VCaP (cell line): ENCODE measurements at regions not wholly inside any gene's neighbourhood (a gene's known extent, or its start where the extent isn't known, plus 50 kb on each side); places are given as distances from the start of the nearest gene placed in this dataset.

Source experiments
- H3K27ac ChIP-seq: fragments of 450-650 bp; 2 replicates; pipeline ENCODE4 v1.5.1; 2017
- CTCF ChIP-seq: fragments of 450-650 bp; conservative IDR thresholded peaks from 2 replicates; pipeline ENCODE4 v1.5.1; 2017; ENCODE audit warnings: mild to moderate bottlenecking, moderate library complexity

GRCh38 chr14:84519836-84520235 is 1010.1 kb upstream of the FLRT2 start:
- no peak overlapping the region for H3K27ac ChIP-seq
- TF ChIP-seq CTCF, result no peak

GRCh38 chr14:84520711-84521338 is 1009.1 kb upstream of the FLRT2 start:
- TF ChIP-seq CTCF, result no peak

GRCh38 chr14:84523746-84524145 is 1006.2 kb upstream of the FLRT2 start:
- no peak overlapping the region for H3K27ac ChIP-seq
- no peak for TF ChIP-seq CTCF

More at GRCh38 chr14:84520711-84521338, 1009.1 kb upstream of the FLRT2 start:
- H3K27ac ChIP-seq, result no peak overlapping the region

- no peak overlapping the region for H3K27ac ChIP-seq
- no peak for TF ChIP-seq CTCF
These were observed 1002.2 kb upstream of the FLRT2 start for GRCh38 chr14:84527706-84528105.

GRCh38 chr14:84532016-84532415 is 997.9 kb upstream of the FLRT2 start:
- H3K27ac ChIP-seq, result no peak overlapping the region
- no peak for TF ChIP-seq CTCF

- no peak for TF ChIP-seq CTCF
- H3K27ac ChIP-seq, result no peak overlapping the region
These were observed 996.7 kb upstream of the FLRT2 start for GRCh38 chr14:84533181-84533725.

GRCh38 chr14:84533791-84534190 is 996.2 kb upstream of the FLRT2 start:
- no peak for TF ChIP-seq CTCF
- H3K27ac ChIP-seq, result no peak overlapping the region
